ENCODE measurements at regions not wholly inside any gene's neighbourhood (a gene's known extent, or its start where the extent isn't known, plus 50 kb on each side); places are given as distances from the start of the nearest gene placed in this dataset.
"Not testable (repeated sequence)": the region's sequence is repeated elsewhere in the genome, so short reads cannot be mapped to it uniquely, and the experiment has no call there.

DNA sequence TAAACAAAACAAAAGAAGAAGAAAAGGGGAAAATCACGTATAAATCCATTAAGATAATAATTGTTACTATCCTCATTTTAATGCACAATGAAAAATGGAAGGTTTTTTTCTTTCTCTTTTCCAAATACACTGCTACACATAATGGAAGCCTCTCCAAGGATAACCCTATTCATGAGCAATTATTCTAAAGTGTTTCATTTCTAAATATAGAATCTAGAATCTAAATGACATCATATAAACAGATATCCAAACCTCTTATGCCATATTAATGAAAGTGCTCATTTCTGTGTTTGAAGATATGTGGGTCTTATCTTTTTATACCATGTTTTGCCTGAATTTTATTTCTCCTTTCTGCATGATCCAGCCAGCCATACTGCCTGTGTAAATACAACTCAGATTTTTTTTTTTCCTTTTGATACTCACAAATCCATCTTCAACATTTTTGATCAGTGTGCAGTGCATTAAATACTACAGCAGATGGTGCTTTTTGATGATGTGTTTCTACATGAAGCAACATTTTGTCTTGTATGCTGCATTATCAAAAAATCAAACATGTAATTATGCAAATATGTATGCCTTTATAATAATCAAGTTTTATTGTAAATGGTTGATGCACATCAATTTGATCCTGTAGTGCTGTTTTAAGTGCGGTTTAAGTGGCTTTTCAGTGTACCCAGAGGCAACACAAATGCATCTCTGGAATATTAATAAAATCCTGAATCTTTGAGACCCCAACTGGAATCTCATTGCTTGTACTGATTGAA, 625.6 kb upstream of the PTBP2 start:
- DNase-seq: no peak

DNA sequence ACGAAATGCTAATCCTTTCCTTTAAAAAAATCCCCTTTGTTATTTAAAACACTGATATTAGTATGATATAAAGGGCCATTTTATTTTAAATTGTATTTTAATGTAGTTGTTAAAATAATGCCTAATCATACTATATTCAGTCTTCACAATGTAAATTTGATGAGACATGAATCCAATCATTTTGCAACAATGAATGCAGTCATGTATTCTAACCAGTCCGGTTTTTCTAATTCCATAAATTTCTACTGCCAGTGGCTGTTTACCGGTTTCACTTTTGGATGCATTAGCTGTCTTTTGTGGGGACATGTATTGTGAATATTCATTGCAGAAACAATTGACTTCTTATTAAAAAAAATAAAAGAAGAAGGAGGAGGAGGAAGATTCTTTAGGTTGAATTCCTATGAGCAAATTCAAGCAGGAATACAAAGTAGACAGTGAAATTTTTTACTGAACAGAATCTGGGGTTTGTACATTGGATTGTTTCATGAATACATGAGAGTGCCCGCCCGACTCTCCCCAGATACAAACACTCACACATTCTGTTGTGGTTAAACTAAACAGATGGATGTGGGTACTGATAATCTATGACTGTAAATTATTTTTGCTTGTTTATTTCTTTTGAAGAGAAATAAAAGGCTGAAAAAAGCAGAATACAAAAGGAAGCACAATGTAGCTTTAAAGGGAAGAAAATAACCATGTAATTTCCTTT, 624.8 kb upstream of the PTBP2 start:
- DNase-seq: no peak

DNA sequence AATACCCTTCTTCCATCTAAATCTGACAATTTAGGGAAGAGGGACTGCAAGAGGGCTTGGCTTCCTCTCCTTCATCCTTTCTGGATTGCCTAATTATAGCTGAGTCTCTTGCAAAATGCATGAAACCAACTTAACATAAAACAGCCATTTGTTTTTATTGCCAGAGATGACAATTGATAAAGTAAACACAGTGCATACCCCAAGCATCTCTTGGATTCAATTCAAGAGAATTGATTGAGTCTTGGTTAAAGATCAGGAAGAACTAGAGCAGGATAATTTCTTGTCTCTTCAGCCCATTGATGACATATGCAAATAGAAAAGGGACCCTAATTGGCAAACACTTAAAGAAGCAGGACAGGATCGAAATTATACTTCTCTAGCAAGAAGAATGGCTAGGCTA, 617.1 kb upstream of the PTBP2 start:
- DNase-seq: no peak

DNA sequence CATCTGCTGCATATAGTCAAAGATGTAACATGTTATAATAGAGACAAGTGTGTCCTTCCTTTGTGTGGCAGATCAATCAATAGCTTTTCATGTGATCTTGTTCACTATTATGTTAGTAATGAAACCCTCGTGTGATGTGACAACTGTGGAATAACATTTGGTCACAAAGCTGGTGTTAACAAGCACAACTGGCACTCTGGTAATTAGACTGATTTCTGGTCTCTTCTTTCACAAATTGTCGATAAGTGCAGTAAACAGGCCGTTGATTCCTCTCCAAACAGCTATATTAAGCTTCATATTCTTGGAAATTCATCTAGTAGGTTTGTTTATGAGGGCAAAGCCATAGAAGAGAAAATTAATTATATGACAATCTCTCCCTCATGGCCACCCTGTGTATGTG, 616.7 kb upstream of the PTBP2 start:
- no peak for DNase-seq

DNA sequence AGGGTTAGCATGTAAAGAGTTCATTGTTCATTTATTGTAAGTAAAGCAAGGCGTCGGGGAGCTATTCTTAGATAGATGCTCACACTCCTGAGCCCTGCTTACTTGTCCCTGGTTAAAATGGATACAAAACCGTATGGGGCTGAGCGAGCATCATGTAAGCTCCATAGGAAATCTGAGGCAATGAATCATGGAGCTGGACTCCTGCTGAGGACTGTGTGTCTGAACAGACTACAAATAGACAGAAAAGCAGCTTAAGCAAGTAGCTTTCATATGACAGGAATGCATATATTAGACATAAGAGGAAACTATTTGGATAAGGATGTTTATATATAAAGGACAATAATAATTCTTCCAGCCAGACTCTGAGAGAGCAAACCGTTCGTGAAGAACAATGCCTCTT, 604.9 kb upstream of the PTBP2 start:
- DNase-seq: no peak

DNA sequence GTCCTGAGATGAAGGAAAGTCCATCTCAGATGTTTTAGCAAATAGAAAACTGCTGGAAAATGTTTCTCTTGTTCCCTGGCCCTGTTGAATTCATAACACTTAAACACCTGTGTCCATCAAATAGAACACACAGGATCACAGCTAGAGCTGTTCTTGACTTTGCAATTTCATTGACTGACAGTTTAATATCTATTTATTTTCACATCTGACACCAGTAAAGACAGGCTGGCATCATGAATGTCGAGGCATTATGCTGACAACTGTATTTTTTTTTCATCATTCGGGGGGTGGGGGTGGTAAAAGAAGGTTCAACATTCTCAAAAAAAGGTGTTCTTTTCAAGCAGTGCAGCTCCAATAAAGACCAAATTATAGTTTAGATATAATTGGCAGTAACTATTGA, 591.2 kb upstream of the PTBP2 start:
- DNase-seq: no peak

DNA sequence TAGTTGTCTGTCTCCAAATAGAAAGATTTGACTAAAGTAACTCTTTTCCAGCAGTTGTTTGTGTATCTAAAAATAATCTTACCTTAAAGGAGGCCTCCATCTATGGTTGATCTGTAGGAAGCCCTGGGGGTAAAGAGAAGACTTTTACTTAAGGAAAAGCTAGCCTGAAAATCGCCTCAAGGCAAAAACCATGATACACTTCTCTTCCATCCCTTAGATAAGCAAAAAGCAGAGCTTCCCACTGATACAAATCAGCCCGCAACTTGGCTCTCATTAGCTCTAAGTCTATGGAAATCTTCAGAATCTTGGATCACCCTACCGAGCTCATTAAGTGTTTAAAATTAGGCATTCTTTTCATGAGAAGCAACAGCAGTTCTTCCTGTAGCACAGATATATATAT, 576.9 kb upstream of the PTBP2 start:
- DNase-seq: no peak

DNA sequence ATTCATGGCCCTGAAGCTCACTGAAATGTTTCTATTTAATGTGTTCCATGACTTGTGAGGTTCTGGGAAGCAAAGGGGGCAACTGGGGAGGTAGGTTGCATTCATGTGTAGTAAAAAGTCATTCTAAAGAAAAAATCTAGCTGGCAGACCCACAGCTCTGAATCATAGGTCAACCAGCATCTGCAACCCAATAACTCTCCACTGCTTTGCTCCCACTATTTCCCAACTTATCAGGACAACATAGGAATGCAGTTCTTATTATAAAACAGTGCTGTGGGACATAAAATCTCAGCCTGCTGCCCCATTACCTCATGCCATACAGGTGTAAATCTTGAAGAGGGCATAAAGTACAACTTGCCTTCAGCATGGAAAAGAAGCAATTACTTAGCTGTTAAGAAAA, 576.1 kb upstream of the PTBP2 start:
- no peak for DNase-seq

DNA sequence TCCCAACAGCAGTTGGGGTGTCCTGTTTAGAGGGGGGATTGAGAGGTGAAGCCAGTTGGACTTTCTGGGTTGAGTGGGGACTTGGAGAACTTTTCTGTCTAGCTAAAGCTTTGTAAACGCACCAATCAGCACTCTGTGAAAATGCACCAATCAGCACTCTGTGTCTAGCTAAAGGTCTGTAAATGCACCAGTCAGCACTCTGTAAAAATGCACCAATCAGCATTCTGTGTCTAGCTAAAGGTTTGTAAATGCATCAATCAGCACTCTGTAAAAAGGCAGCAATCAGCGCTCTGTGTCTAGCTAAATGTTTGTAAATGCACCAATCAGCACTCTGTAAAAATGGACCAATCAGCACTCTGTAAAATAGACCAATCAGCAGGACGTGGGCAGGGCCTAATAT, 568.6 kb upstream of the PTBP2 start:
- DNase-seq: not testable (repeated sequence)

DNA sequence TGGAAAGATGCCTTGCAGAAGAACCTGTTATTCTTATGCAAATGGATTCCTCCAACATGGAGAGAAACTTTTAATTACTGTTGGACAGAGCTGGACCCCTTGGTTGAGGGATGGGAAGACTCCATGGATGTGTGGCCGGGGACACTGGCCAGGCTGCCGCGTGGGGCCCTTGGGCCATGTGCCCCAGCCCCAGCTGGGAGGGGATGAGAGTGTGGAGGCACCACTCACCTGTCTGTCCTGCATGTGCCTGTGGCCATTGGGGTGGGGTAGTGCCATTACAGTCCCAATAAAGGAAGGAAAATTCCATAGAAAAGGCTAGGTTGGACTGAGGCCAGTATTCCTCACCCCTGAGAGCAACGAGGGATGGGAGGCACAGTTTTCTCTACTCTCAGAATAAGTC, 564.5 kb upstream of the PTBP2 start:
- no peak for DNase-seq

DNA sequence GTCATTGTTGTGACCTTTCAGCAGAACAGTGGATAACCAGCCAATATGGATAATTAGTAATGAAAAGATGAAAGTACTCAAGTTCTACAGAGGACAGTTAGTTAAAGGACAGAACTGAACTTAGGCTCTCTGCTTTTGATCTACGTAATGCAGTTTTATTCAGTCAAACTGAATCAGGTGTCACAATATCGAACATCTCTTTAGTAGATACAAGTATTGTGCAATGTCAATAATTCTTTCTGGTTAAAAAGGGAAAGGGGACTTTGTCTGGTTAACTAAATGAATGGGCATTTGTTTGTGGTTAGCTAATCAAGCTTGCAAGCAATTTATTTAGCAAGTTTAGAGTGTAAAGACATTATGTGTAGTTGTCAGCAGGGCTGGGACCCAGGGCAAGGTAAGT, 562.2 kb upstream of the PTBP2 start:
- no peak for DNase-seq

DNA sequence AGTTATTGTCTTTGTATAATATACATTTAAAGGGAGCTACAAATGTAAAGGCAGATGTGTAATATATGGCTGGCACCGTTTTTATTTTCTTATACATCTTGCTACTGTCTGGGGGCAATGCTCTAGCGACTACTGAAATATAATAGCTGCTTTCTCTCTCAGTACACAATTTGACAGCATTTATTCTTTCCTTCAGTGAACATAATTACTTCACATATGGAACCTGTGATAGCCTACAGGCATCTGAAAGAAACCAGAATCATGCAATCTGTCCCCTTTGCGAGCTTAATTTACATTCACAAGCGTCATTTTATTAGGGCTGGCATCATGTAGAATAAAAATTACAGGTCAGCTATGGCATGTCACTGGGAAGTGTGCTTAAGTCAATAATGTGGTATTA, 557.5 kb upstream of the PTBP2 start:
- no peak for DNase-seq

DNA sequence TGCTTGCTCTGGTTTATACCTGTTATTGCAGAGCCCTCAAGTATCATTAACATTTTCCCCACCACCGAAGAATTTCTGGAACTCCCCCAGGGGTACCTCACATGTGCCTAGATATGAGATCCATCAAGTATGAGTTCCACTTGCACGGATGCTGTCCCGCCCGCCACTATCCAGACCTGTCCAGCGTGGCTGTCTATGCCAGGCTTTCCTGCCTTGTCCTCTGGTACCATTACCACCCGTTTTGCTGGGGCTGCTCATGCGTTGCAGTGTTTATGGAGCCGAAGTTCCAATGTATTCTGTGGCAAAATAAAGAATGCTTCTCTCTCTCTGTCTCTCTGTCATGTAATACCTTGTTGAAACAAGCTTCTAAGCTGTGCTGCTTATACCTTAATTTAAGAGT, 543.5 kb upstream of the PTBP2 start:
- DNase-seq: no peak

DNA sequence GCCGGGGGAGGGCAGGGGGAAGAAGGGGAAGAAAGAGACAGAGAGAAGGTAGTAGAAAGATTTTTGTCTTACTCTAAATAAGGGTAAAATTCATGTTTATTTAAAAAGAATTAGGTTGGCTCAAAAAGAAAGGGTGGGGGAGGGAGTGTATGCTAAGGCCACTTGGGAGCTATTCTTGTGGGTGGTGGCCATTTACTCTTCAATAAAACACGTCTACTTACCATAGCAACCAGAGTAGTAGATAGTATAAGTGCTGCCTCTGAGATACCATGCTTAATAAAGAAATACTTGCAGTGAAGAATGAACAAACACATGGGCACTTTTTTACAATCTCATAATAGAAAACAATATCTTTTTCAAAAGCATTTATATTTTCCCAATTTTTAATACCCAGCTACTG, 538.1 kb upstream of the PTBP2 start:
- DNase-seq: no peak

DNA sequence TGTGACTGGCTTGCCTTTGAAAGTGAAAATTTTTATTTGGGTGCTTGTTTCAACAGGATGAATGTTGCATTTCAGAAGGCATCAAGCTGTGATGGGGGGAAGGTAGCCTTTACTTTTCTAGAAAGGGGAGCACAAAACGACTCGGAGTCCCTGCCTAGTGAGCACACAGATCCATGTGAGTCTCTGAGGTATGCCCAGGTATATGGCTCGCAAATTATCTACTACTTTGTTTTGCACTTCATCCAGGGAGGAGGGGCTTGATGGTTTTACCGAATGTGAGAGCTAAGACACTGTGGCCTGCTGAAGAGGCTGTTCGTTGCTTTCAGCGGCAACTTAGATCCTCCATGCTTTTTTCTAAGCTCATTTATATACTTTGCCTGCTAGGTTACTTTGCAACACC, 537.7 kb upstream of the PTBP2 start:
- no peak for DNase-seq

DNA sequence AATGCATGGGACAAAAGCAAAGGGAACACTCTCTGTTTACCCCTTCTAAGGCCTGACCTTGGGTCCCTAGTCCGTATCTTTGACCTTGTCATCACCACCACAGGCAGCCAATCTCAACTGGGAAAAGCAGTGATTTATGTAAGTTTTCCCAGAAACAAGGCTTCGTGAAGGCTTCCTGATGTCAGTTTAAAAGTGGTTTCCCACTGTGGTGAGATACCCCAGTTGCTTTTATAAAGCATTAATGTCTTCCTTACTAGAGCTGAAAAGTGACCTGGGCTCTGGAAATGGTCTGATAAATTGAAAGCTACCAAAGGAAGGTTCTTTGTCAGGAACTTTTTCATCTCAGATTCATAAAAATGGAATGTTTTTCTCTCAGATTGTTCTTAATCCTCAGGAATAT, 536.4 kb upstream of the PTBP2 start:
- DNase-seq: no peak

DNA sequence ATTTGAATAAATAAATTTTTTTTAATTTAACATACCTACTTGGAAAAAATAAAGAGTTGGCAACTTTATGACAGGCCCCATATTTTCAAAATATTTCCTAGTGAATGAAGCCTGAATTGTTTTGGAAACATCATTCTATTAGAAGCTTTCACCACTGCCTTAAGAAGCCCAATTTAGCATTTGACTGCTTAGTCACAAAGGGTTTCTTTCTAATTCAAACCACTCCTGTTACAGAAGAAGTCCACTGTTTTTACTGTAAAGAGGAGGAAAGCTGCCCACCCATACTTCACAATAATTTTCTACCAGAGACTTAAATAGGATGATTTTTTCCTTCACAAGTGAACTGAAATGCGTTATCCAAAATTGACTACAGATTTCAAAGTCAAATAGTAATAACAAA, 534.6 kb upstream of the PTBP2 start:
- no peak for DNase-seq

DNA sequence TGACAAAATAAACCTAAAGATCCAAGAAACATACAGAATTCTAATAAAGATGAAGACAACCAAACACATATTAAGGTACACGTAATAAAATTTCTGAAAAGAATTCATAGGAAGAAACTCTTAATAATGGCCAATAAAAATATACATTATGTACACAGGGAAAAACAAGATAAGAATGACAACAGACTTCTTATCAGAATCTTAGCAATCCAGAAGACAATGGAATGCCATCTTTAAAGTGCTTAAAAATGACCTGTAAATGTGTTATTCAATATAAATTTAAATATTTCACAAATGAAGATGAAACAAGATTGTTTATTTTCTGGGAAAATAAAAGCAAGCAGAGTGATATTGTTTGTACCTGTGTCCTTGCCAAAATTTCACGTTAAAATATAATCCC, 530.4 kb upstream of the PTBP2 start:
- no peak for DNase-seq

DNA sequence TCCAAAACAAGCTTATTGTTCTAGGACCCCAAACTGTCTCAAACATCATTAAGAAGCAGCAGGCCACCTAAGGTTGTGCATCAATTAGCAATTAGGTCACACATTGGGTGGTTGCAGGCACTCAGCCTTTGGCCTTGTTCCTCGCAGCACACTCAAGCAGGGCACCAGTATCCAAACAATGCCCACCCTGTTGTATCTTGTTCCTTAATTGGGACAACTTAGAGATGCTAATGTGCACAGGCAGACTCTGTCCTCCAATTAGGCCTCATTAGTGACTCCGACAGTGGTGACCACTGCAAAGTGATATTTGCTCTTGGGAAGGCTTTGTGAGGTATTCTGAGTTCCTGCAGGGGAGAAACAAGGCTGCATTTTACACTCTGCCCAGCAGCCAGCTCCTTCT, 515.1 kb upstream of the PTBP2 start:
- no peak for DNase-seq

DNA sequence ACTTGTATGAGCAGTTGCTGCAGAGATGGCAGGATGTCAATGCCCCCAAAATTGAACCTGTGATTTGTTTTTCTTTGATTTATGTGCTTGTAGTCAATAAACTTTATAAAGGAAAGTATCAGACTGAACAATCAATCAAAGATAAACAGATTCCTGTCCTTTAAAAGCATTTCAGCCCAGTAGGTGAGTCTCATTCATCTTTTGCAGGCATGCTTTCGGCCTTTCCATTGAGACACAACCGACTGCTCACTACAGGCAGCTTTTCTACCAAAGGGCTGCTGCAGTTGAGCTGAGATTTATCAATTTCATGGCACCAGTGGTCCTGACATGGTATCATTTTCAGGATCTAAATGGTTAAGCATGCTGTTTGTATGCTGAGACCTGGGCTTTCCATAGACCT, 513.6 kb upstream of the PTBP2 start:
- DNase-seq: no peak

DNA sequence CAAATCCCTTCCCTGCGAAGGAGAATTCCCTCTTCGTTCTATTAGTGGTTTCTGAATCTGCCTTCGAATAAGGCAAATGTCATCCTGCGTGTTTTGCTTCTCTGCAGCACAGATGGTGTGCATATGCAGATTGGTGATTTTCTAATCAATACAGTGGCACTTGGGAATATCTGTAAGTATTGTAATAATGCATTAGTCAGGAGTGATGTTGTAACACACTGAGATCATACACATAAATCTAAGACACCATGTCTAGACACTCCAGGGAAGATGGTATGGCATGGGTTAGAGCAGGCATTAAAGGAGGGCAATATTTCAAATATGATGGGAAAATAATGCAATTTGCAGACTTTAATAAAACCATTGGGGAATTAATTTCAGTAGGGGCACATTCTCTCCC, 513.2 kb upstream of the PTBP2 start:
- no peak for DNase-seq

DNA sequence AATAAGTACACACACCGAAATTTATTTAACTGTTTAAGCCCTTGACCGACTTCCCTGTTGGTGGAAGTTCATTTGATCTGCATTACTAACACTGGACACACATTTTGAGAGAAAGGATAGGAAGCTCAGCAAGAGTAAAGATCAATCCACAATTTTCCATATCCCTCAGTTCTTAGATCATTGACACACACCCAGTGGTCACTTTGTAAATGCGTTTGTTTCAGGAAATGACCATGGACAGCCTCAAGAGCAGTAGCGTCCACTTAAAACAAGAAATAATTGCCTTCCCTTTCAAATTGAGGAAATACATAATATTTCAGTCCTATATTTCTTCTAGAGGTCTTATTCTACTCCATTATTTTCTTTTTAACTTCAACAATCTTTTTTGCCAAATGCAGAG, 511.5 kb upstream of the PTBP2 start:
- no peak for DNase-seq

DNA sequence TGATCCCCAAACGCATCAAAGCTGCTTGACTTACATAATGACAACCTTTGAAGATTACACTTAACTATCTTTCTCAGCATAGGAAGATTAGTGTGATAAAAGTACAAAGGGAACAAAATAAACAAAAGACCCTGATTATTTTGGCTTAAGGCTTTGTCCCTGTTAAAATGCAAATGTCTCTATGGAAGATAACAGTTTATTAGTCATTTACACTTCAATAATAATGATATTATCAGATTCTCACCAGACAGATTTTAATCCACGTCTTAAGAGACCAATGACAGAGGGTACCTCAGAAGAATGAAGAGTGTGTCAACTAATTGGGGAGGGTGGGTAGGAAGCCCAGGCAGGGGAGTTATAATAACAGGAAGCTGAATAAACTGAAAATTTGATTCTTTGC, 510.4 kb upstream of the PTBP2 start:
- no peak for DNase-seq

DNA sequence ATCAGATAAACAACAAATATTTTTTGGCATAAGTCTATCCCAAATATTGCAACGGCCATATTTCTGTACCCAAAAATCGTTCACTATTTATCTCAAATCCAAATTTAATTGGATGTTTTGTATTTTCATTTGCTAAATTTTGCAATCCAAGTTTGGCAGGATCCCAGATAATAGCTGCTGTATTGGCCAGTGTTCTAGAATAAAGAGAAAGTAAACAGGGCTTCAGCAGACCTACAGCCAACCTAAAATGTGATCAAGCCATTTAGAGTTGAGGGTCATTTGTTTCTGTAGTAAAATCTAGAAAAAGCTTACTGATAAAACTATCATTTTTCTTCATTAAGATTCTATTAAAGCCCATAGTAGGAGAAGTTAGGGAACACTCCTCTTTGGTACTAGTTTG, 506.6 kb upstream of the PTBP2 start:
- no peak for DNase-seq

DNA sequence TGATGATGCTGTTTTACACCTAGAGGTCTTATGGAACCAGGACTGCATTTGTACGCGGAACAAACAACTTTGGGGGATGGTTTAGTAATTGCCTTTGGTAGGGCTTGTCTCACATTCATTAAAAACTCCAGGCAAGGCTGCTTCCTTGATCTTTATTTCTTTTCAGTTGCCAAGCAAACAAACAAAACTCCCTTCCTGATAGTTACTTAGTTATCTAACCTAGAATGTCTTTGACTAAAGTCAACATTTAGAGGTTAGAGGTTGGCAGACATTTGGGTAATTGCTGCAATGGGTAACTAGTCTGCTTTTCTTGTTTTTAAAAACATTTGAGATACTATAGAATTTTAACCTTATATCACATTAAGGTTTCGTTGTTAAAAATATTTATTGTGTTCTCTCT, 500.9 kb upstream of the PTBP2 start:
- no peak for DNase-seq

Data from suppressor macrophage treated with lipopolysaccharide for 4 hours (primary cell).